ENCODE measurements at regions not wholly inside any gene's neighbourhood (a gene's known extent, or its start where the extent isn't known, plus 50 kb on each side); places are given as distances from the start of the nearest gene placed in this dataset.

- DNase-seq (ENCODE audit: low read depth), result no peak
- TF ChIP-seq CTCF (conservative IDR thresholded peaks at IDR 0.05; ENCODE audit: low read depth, low read length), result no peak
- H3K4me3 ChIP-seq (ENCODE audit: low read depth, low read length), result no peak overlapping the region
Measured at GRCh38 chr6:22349051-22349450, 52.2 kb upstream of the PRL start.

GRCh38 chr6:22349528-22349927 is 52.7 kb upstream of the PRL start:
- no peak for DNase-seq (ENCODE audit: low read depth)
- H3K4me3 ChIP-seq (ENCODE audit: low read depth, low read length), result no peak overlapping the region
- TF ChIP-seq CTCF (conservative IDR thresholded peaks at IDR 0.05; ENCODE audit: low read depth, low read length), result no peak

GRCh38 chr6:22350109-22350508 is 53.3 kb upstream of the PRL start:
- no peak for TF ChIP-seq CTCF (conservative IDR thresholded peaks at IDR 0.05; ENCODE audit: low read depth, low read length)
- H3K4me3 ChIP-seq (ENCODE audit: low read depth, low read length), result no peak overlapping the region
- no peak for DNase-seq (ENCODE audit: low read depth)

GRCh38 chr6:22353101-22353500 is 56.3 kb upstream of the PRL start:
- DNase-seq (ENCODE audit: low read depth), result no peak
- H3K4me3 ChIP-seq (ENCODE audit: low read depth, low read length), result no peak overlapping the region
- TF ChIP-seq CTCF (conservative IDR thresholded peaks at IDR 0.05; ENCODE audit: low read depth, low read length), result no peak

- no peak for DNase-seq (ENCODE audit: low read depth)
- H3K4me3 ChIP-seq (ENCODE audit: low read depth, low read length), result no peak overlapping the region
- no peak for TF ChIP-seq CTCF (conservative IDR thresholded peaks at IDR 0.05; ENCODE audit: low read depth, low read length)
Measured at GRCh38 chr6:22356362-22356940, 59.6 kb upstream of the PRL start.

GRCh38 chr6:22357724-22358189 is 60.9 kb upstream of the PRL start:
- DNase-seq (ENCODE audit: low read depth), result no peak
- H3K4me3 ChIP-seq (ENCODE audit: low read depth, low read length), result no peak overlapping the region
- TF ChIP-seq CTCF (conservative IDR thresholded peaks at IDR 0.05; ENCODE audit: low read depth, low read length), result no peak

- H3K4me3 ChIP-seq (ENCODE audit: low read depth, low read length), result no peak overlapping the region
- DNase-seq (ENCODE audit: low read depth), result no peak
- no peak for TF ChIP-seq CTCF (conservative IDR thresholded peaks at IDR 0.05; ENCODE audit: low read depth, low read length)
Measured at GRCh38 chr6:22361576-22361975, 64.7 kb upstream of the PRL start.

Measured in epithelial cell of proximal tubule (primary cell).